Midbrain (tissue), 1 donor: ENCODE measurements at regions not wholly inside any gene's neighbourhood (a gene's known extent, or its start where the extent isn't known, plus 50 kb on each side); places are given as distances from the start of the nearest gene placed in this dataset.

Experiments
- DNase-seq: peaks from one replicate; lab custom pipeline; 2025; lab: John Stamatoyannopoulos, UW

DNA sequence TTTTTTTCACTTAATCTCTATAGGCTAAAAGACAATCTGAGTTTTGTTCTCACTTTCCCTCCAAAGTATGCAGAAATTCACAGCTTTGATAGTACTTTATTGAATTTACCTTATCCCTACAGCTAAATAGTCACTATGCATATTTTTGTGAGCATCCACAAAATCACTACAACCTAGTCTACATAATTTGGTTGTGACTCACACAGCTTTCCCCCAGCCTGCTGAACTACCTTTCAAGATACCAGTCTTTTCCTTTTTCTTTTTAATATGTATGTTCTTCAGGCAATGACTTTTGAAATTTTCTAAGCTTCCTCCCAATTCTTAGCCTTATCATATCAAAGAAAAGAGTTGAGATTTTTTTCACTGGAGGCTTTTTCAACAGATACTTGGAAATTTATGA is 347.3 kb upstream of the CDH6 start:
- DNase-seq, result no peak

GRCh38 chr5:30845194-30845593 is 348.3 kb upstream of the CDH6 start:
- no peak for DNase-seq

DNA sequence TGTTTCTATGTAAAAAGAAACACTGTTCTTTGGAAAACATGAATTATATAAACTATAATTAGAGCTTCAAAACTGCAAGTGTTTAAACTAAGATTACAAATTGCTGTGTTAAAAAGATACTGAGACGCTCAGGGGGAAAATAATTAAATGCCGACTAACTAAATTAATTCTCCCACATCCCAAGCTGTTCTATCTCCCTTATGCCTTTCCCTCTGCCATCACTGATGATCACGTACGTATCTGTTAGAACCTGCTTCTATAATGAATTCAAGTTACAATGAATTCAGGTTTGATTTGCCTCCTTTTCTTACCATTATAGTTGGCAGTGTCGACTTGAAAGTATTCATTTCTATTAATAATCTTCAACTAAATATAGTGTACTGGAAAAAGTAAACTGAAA is 349.9 kb upstream of the CDH6 start:
- DNase-seq, result no peak

DNA sequence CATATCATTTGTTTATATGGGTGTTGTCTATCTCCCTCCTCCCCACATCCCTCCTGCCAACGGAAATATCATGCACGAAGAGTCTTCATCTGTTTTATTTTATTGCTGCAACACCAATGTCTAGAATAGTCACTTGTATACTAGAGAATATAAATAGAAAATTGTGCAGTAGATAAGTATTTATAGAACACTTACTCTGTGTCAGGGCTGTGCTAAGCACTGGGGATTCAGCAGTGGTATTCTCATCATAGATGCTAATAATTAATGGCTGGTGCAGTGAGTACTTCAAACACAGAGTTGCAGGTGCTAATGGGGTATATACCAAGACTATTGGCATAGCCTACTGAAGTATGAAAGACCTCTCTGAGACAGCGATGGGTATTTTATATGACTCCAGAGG is 353.5 kb upstream of the CDH6 start:
- no peak for DNase-seq

DNA sequence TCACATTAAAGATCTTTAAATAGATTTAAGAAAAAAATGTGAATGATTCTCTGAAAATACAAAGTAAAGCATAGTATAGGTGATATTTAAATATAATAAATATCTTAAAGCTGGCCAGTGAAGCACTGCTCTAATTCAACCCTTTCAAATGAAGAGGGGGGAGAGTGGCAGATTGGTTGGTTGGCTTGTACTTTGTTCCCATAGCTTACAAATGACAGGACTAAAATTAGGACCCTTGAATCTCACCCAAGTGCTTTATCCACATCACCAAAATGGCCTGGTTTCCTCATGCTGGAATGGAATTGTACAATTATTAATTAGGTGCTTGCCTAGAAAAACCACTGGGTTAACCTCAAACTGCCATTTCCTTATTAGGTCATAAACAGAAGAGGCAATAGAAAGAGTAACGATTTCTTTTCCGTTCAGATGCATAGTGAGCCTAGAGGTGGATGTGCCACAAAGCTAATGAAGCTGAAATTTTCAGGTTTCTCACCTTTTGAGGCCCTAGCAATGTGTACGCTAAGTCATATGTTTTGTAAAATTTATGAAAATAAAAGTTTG is 354.5 kb upstream of the CDH6 start:
- DNase-seq, result no peak

GRCh38 chr5:30832519-30832918 is 361.0 kb upstream of the CDH6 start:
- no peak for DNase-seq

GRCh38 chr5:30831605-30832004 is 361.9 kb upstream of the CDH6 start:
- no peak for DNase-seq

- DNase-seq, result no peak
Observed at GRCh38 chr5:30831123-30831522, 362.4 kb upstream of the CDH6 start.

DNA sequence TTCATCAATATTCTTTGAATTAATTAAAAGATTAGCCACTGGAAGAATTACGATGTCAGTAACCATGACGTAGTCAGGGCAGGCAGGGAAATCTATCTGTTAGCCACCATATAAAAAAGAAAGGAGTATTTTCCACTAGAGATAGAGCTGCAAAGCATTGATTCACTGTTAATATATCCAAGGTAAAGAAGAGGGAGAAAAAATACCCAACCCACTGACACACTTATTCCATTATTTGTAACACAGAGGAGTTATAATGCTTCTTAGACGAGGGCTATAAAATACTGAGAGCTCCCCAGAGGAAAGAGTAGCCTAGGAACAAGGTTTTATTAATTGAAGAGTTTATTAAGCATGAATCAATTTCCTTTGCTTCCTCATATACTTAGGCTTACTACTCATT is 382.2 kb upstream of the CDH6 start:
- no peak for DNase-seq

DNA sequence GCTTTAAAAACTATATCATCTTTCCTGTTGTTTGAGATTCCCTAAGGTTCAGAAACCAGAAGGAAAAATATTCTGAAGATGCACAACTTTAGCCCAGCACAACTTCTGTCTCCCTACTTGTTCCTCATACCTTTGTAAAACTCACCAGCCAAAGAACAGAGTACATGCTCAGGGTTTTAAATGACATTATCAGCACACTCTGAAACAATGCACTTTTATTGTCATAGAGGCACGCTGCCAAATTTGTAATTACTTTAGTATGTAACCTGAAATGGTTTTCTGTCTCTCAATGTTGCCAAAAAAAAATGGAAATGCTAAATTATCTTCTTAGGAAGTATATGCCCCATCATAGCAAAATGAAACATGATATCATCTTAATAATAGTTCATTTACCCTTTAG is 383.6 kb upstream of the CDH6 start:
- DNase-seq, result no peak

DNA sequence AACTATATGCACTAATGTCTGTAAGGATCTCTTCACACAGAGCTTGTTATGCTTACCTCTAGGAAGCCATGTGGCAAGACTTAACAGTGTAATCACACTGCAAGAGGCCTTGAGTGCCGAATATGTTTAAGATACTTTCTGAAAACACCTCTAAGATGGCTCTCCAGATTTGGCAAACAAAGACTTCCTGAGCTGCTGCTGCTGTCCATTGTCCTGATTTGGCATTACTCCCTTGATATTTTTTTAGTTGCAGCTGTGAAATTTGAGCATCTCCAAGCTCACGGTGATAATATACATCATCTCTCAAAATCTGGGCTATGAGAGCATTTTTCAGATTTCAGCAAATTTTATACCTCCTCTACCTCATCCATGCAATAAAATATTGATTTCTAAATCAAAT is 384.5 kb upstream of the CDH6 start:
- no peak for DNase-seq

GRCh38 chr5:30804739-30805505 is 388.6 kb upstream of the CDH6 start:
- no peak for DNase-seq

DNA sequence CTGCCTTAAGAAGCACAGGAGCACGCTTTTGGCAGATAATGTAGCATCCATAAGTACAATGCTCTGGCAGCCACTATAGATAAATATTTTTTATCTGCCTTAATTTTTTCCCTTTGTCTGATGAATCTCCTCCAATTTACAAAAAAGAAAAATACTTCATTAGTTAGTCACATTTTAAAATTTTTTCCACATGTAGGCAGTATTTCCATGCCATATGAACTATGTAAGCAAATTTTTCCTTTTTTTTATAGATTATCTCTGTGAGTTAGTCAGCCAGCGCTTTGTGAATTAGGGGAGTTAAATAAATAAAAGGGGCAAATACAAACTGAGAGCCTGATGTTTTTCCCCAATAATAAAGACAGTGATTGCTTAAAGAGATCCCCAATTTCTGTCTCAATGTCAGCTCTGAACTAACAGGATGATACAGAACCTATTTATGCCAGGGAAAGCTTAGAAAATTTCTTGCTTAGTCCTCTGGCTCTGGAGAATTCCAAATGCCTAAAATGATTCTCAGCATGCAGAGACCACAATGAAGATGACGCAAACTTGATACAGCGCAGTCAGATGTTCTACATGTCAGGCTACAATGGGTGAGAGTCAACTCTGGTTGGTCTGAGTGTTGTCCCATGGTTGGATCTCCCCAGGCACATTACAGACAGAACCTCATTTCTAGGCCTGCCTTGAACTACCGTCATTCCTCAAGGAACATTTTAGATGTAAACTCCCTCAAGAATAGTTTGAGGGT is 390.4 kb upstream of the CDH6 start:
- DNase-seq, result no peak

DNA sequence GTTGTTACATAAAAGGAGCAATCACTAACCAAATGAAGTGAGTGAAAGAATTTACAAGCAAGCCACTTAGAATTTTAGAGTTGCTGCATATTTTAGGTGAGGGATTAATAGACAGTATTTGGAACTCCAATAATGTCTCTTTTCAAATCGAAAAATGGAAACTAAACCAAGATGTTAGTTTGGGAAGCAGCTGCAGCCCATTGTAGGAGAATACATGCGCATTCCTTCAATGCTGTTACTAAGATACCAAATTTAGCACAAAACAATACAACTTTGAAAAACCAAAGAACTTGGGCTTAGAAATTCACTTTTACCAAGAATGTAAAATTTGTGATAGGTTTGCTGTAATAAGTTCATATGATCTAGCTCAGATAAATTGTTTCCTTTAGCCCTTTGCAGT is 411.8 kb upstream of the CDH6 start:
- DNase-seq, result no peak

DNA sequence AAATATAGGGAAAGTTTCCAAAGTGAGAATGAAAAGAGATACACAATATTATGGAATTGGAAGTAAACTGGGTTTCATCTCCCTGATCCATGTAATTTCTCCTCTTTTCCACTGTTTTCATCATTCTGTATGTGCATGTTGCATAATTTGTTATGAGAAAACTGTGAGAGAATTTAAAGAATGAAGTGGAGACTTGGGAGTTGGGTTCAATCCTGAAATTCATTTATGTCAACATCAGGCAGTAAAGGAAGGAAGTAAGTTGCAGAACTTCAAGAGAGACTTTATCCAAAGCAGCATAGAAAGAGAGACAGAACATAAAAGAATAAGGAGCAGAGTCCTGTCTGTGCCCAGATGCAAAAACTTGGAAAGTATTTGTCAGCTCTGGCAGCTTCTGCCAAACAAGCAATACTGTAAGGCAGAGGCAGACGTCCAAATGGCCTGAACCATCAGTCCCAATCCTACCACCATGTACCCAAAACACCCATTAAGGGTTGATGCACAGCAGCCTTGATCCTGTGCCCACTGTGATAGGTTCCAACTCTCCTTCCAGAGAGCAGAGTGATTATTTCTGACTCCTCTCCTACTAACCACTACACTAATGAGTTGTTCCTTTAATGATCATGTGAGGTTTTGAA is 425.3 kb upstream of the CDH6 start:
- no peak for DNase-seq

DNA sequence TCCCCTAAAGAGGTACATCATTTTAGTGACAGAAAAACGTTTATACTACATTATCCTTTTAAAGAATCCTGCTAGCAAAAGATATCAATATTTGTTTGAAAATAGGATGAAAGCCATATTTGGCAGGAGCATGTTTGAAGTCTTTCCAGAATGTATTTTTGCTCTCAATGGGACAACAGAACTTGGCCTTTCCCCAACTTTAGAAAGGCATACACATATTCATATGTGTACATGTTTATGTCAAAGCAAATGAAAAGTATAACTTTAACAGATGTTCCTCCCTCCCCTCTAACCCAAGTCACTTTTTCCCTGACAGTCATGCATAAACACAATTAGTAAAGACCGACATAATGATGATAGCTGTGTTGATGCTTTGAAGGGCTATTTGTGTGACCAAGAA is 427.8 kb upstream of the CDH6 start:
- DNase-seq, result no peak

GRCh38 chr5:30765227-30765626 is 428.3 kb upstream of the CDH6 start:
- DNase-seq, result no peak

- no peak for DNase-seq
Observed at GRCh38 chr5:30764704-30765103, 428.8 kb upstream of the CDH6 start.

DNA sequence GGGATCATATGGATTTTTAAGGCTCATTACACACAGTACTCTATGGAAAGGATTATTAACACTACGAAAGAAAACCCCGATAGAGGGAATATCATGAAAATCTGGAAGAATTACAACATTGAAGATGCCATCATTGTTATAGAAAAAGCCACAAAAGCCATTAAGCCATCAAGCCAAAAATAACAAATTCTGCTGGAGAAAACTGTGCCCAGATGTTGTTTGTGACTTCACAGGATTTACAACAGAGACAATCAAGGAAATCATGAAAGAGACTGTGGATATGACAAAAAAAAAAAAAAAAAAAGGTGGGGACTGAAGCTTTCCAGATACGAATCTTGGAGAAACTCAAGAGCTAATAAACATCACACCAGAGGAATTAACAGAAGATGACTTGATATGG is 433.8 kb upstream of the CDH6 start:
- DNase-seq, result no peak

DNA sequence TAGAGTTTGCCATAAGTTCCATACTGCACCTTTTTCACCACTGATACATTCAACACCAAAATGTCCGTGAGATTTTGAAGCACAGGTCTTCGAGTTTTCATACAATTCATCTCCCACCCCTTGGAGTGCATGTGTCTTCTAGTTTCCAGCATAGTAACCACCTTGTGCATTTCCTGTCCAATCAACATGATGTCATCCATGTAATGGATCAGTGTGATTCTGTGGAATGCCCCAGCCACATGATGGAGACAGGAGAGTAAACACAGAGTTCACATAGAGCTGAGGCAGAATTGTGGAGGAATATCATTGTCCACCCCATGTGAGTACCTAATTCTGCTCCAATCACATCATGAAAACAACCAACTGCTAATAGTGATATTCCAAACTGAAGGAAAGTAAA is 441.5 kb upstream of the CDH6 start:
- DNase-seq, result no peak

- DNase-seq, result no peak
Observed at GRCh38 chr5:30749971-30750370, 443.5 kb upstream of the CDH6 start.

DNA sequence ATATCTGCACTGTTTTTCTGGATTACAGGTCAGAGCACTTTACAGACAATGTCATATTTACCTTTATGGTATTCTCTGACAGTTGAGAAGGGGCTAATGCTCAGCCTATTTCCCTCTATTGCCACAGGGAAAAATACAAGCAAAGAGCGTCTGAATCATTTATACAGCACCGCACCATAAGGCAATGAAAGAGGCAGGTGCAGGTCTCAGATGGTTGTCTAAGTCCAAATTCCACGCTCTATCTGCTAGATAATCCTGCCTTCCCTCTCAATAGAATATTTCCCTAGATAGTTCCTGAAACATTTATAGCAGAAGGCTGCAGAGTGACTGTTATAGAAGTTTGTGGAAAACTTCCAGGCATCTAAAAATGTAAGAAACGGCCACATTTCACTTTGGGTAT is 446.1 kb upstream of the CDH6 start:
- no peak for DNase-seq

DNA sequence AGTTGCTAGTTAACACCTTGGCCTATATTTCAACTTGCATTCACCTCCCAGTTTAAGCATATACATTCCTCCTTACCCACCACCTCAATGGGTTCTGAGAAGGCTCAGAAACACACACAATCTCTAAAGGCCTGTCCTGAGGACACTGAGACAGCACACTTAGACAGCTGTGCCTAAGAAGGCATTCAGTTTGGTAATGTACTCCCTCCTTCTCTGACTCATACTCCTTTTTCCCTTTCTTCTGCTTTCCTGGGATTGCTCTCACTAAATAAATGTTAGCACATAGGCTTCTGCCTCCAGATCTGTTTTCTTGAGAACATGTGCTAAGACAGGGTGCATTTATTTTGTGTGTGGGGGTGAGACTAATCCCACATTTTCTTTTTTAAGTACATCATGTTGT is 456.8 kb upstream of the CDH6 start:
- no peak for DNase-seq
